Muscle of back (tissue), 3 donors: ENCODE measurements at regions not wholly inside any gene's neighbourhood (a gene's known extent, or its start where the extent isn't known, plus 50 kb on each side); places are given as distances from the start of the nearest gene placed in this dataset.
"Not testable (repeated sequence)": the region's sequence is repeated elsewhere in the genome, so short reads cannot be mapped to it uniquely, and the experiment has no call there.

Experiments used
- DNase-seq, 3 donors: peaks; one replicate each; pipeline versions ENCODE4 v3.0.0 to v3.0.0-alpha.2; 2013

- DNase-seq, result no peak
Observed at GRCh38 chr12:75872762-75873161, 158.8 kb downstream of the PHLDA1 start.

- DNase-seq, result no peak
Observed at GRCh38 chr12:75870878-75871277, 160.7 kb downstream of the PHLDA1 start.

DNA sequence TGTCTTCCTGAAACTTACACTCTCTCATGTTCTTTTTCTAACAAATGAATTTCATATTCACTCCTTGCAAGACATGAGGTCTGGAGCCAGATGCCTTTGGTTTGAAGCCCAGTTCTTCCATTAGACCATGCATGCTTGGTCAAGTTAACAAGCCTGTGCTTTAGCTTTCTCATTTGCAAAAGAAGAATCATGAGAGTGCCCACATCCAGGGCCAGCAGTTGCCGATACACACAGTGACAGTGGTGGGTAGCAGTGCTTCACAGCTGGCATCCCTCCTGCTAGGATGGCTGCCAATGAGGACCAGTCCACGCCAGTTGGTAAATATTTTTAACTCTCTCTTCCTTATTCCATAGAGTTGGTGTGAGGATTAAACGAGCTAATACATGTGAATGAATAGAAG is 163.1 kb downstream of the PHLDA1 start:
- DNase-seq, result peak in 1 of 3 donors; percentile 39

DNA sequence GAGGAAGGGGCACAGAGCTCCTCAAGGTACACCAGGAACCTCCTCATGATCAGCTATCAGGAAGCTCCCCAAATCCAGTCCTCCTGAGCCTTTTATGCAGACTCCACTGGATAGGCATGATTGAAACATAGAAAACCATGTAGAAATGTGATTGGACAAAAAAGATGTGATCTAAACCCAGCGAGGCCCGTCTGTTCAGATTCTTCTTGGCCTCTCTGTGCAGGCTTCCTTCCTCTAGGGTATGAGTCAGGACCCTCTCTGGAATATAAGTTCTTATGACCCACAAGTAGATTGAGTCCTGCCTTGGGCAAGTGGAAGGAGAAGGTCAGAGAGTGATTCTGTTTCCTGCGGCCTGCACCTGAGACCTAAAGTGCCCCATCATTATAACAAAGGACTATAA is 166.3 kb downstream of the PHLDA1 start:
- DNase-seq, result no peak

DNA sequence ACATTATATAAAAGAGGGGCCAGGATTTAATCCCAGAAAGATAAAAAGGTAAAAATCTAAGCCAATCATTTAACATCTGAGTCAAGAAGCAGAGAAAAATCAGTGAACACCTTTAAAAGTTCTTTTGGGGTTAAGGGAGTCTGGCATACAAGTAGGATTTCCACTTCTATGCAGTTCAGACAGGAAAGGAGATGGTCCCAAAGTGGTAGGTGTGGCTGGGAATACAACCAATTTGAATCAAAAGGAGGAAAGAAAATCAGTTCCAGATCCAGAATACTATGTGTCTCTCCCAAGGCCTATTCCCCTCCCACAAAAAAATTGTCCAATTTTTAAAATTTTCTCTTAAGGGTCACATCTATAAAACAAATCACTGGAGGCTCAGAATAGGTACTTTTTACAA is 167.4 kb downstream of the PHLDA1 start:
- DNase-seq, result peak in 1 of 3 donors; percentile 74

DNA sequence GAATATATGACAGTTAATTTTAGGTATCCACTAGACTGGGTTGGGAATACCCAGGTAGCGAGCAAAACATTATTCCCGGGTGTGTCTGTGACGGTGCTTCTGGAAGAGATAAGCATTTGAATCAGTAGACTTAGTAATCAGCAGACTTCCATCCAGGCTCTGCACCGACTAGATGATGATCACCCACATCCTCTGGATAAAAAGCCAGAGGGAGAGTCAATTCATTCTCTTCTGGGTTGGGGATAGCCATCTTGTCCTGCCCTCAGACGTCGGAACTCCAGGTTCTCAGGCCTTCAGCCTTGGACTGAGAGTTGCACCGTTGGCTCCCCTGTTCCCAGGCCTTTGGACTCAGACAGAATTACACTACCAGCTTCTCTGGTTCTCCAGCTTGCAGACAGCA is 168.0 kb downstream of the PHLDA1 start:
- DNase-seq, result peak in 1 of 3 donors; percentile 41

DNA sequence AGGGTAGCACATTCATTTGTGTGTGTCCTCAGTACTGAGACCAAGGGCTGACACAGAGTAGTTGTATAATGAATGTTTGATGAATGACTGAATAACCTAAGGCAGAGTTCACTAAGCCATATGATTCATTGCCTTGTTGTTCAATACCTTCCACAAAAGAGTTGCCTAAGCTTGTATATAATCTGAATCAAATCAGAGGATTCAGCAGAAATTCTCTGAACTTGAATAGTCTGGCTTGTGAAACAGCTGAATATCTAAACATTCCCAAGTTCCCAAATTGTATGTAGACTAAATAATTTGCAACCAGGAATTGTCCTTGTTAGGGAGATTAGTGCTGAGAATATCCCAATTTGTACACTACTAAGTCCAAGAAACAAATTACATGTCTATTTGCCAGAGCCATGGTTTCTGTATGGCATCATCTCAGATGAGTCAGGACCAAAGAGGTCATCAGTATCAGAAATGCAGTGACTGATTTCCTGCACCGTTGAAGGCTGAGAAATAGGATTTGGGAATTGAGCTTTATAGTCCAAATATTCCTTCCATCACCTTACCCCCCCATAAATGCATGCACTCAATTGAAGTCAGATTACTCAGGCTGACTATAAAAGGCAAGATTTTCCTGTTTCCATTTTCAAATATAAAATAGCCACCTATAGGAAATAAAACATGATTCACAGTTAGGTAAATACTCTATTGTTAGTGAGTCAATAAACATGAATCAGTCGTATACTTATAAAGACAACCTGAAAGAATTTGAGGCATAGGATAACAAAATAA is 168.7 kb downstream of the PHLDA1 start:
- DNase-seq, result peak in 1 of 3 donors; percentile 47

- DNase-seq, result no peak
Observed at GRCh38 chr12:75859868-75860267, 171.7 kb downstream of the PHLDA1 start.

DNA sequence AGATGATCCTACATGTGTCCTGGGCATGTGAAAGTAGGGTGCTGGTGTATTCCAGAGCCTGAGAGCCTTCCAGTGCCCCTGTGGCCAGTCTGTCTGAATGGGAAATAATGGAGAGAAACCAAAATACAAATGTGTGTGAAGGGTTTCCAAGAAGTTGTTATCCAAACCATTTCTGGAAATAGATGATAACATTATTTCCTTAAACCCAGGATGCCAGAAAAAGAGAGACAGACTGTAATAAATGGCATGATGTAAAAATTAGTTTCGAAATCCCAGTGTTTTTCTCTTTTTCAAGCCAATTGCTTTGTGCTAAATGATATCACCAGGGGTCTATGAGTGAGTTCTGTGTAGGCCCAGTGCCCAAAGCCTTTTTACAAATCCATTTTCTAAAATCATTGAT is 175.3 kb downstream of the PHLDA1 start:
- peak in 1 of 3 donors; percentile 69 for DNase-seq

- DNase-seq, result peak in 1 of 3 donors; percentile 40
Observed at GRCh38 chr12:75855360-75855759, 176.2 kb downstream of the PHLDA1 start.

- peak in 1 of 3 donors; percentile 67 for DNase-seq
Observed at GRCh38 chr12:75854681-75855309, 176.8 kb downstream of the PHLDA1 start.

GRCh38 chr12:75854137-75854536 is 177.4 kb downstream of the PHLDA1 start:
- DNase-seq, result not testable (repeated sequence)

GRCh38 chr12:75853626-75854025 is 177.9 kb downstream of the PHLDA1 start:
- DNase-seq, result no peak

- DNase-seq, result no peak
Observed at GRCh38 chr12:75852956-75853355, 178.6 kb downstream of the PHLDA1 start.

DNA sequence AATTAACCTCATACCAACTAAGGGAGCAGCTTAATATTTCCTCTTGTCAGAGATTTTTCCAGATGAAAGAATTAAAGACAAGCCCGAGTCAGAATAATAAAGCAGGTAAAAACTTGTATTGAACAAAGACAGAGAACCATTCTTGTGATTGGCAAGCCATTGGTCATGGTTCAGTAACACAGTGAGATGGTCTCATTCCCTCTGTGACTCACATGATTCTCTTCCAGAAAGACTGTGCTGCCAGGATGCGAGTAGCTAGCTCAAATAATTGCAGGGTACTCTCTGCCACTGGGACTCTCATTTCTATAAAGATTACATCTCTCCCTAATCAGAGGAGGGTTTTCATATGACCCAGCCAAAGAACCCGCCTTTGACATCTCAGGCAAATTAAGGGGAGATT is 179.4 kb downstream of the PHLDA1 start:
- DNase-seq, result no peak

DNA sequence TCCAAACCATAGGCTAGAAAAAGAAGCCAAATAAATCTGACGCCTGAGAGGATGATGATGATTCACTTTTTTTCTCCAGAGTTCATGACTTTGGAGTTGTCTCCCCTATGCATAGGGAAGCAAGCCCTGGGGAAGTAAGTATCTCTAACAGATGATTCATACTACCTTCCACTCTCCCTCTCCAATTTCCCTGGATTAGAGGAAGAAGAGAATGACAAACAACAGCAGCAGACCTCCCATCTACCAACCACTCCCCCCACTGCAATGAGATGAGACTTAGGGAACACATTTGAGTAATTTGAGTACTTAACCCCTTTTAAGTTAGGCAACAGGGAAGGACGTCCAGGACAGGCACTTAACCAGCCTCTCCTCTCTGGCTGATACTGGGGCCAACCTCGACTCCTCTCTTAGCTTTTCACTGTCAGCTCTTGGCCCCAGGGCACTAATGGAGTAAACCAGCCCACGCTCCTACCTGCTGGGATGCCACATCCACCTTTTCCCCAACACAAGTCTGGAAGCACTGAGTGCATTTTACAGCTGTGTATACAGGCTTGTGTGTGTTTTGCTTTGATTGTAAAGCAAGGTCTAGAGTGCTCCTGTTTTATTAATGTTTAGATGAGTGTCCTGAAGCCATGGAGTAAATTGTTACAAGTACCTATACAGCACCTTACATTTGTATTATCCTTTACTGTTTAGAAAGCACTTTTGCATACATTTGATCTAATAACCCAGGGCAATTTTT is 180.7 kb downstream of the PHLDA1 start:
- peak in 1 of 3 donors; percentile 74 for DNase-seq

DNA sequence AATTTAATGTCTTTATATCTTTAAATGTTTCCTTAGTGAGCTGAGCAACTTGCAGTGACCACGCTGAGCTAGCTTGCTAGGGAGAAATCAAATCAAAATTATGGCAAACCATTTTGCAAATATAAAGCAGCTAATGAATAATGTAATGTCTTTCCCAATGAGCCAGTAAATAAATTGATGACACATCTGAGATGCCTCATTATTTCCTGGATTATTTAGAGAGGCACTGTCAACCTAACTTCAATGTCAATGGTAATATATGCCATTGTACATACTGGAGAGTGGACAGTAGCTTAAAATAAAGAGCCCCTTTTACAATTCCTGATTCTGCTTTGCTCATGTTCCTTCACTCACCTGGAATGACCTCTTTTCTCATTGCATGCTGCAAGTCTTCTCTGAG is 182.6 kb downstream of the PHLDA1 start:
- no peak for DNase-seq

DNA sequence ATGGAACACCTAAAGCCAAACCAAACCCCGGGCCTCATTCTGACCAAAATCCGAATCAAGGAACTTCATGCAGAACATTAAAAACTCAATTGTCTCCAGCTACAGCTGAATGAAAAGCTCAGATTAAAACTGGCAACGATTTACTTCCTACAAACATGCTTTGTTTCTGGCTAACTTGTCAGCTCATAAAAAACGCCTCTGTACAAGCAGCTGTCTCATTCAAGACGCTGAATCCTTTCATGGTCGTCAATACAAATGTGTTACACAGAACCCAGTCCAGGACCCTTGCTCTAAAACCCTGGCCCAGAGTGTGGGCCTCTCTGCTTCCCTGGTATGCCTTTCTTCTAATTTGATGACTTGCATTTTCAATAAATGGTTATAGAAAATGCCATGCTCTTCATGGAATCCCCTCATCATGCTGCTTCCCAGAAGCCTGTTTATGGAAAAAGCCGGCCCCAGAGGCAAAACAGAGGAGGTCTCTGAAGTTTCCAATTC is 183.1 kb downstream of the PHLDA1 start:
- peak in 2 of 3 donors; percentile 62 to 88 for DNase-seq

GRCh38 chr12:75846102-75846501 is 185.5 kb downstream of the PHLDA1 start:
- DNase-seq, result no peak

GRCh38 chr12:75844985-75845384 is 186.6 kb downstream of the PHLDA1 start:
- no peak for DNase-seq

GRCh38 chr12:75844049-75844770 is 187.4 kb downstream of the PHLDA1 start:
- no peak for DNase-seq

DNA sequence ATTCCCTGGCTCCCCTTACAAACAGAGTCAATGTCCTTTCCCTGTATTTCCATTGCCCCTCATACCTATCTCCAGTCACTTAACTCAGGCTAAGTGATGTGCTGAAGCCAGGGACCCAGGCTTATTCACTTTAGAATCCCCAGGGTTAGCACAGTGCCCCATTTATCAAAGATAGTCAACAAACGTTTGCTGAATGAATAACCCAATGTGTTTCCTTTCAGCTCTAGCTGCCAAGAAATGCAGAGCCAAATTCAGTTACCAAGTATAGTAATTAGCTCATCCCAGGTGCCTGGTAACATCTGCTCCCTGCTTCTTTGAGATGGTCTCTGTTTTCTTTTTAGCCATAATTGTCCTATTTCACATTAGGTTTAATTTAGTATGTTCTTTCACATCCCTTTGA is 189.5 kb downstream of the PHLDA1 start:
- peak in 1 of 3 donors; percentile 52 for DNase-seq
